K562 (cell line): ENCODE measurements at regions not wholly inside any gene's neighbourhood (a gene's known extent, or its start where the extent isn't known, plus 50 kb on each side); places are given as distances from the start of the nearest gene placed in this dataset.

Experiments
- ATAC-seq: fragments of 200-7000 bp; cut with Tn5 transposase; 3 replicates; pipeline ENCODE4 v1.9.1; 2020; ENCODE audit warnings: moderate library complexity
- BruUV-seq: library from RNA; stranded (reverse); fragments of 400-500 nt; replicated peaks from 2 replicates; lab custom pipeline; 2021; lab: Mats Ljungman, UMichigan
- CTCF ChIA-PET: fragments of 300-600 bp; formaldehyde crosslinking; extraction: SDS; loops from one replicate; lab custom pipeline; 2021; ENCODE audit warnings: low intra/inter-chr PET ratio; lab: Yijun Ruan, JAX
- POLR2A ChIA-PET: fragments of 300-600, 350-650 bp; sonication (Branson Sonifier 250); formaldehyde crosslinking; extraction: SDS; loops from one replicate; lab custom pipeline; 2021; ENCODE audit warnings: antibody characterized with exemption, inconsistent platforms; lab: Yijun Ruan, JAX
- DNase-seq, 4 experiments: peaks; one replicate each; pipeline versions ENCODE4 v3.0.0 to v3.0.0-alpha.2; 2011 to 2018; ENCODE audit warnings: low spot score in 3 of 4, mixed read lengths in 3 of 4; ENCODE audit errors: extremely low read depth in 1 of 4
- FAIRE-seq: peaks from 2 replicates; lab custom pipeline; 2011; peaks lifted over from hg19 to GRCh38; lab: Jason Lieb, UNC
- H2AFZ ChIP-seq: 2 replicates; pipeline ENCODE4 v1.6.0; 2011; ENCODE audit warnings: low read depth, low read length, control low read depth, inconsistent platforms
- H3K27ac ChIP-seq: fragments of 200-600 bp; 3 replicates; pipeline ENCODE4 v1.8.0; 2011; ENCODE audit warnings: low read depth, mild to moderate bottlenecking, control low read depth, inconsistent platforms, low read length, moderate library complexity, mixed read lengths; ENCODE audit errors: extremely low read depth
- H3K27me3 ChIP-seq, 2 experiments: fragments of 300-600 bp in 1 of 2; 2 replicates in 1 of 2; 3 replicates in 1 of 2; pipeline versions ENCODE4 v1.6.0 to v1.8.0; 2011; ENCODE audit warnings: inconsistent platforms in 2 of 2, low read length in 2 of 2, mild to moderate bottlenecking in 1 of 2, mixed read lengths in 1 of 2, moderate library complexity in 1 of 2; ENCODE audit not compliant: control insufficient read depth in 2 of 2, insufficient read depth in 2 of 2
- H3K36me3 ChIP-seq: fragments of 300-600 bp; 3 replicates; pipeline ENCODE4 v1.8.0; 2011; ENCODE audit warnings: mild to moderate bottlenecking, low read length, inconsistent platforms; ENCODE audit not compliant: control insufficient read depth, insufficient read depth
- H3K4me1 ChIP-seq, 2 experiments: fragments of 200-600 bp in 1 of 2; replicated peaks in 1 of 2; 2 replicates in 1 of 2; 3 replicates in 1 of 2; pipeline versions ENCODE4 v1.5.1 to v1.8.0; 2011; ENCODE audit warnings: inconsistent platforms in 2 of 2, low read length in 2 of 2, mild to moderate bottlenecking in 1 of 2, mixed read lengths in 1 of 2, moderate library complexity in 1 of 2; ENCODE audit not compliant: control insufficient read depth in 2 of 2, insufficient read depth in 2 of 2
- H3K4me2 ChIP-seq: 2 replicates; pipeline ENCODE4 v1.6.1; 2011; ENCODE audit warnings: low read length, control low read depth, inconsistent platforms, mixed read lengths; ENCODE audit not compliant: insufficient read depth
- H3K4me3 ChIP-seq: fragments of 200-600 bp; sonication (generic), shearing (Covaris generic); 2 replicates; pipeline ENCODE4 v1.5.1; 2016; ENCODE audit warnings: control low read depth, inconsistent platforms
- H3K79me2 ChIP-seq: fragments of 200-600 bp; 3 replicates; pipeline ENCODE4 v1.8.0; 2011; ENCODE audit warnings: low read length, inconsistent platforms; ENCODE audit not compliant: control insufficient read depth, insufficient read depth
- H3K9ac ChIP-seq, 2 experiments: 2 replicates each; pipeline versions ENCODE4 v1.6.0 to v1.6.1; 2011; ENCODE audit warnings: low read depth in 2 of 2, low read length in 2 of 2, control low read depth in 1 of 2, inconsistent platforms in 1 of 2, mild to moderate bottlenecking in 1 of 2, mixed read lengths in 1 of 2; ENCODE audit not compliant: insufficient read depth in 1 of 2
- H3K9me1 ChIP-seq: one replicate; pipeline ENCODE4 v1.6.0; 2011; ENCODE audit warnings: inconsistent platforms, mild to moderate bottlenecking, low read length, moderate library complexity; ENCODE audit not compliant: control insufficient read depth, insufficient read depth
- H3K9me3 ChIP-seq: replicated peaks from 2 replicates; pipeline ENCODE4 v1.5.1; 2011; ENCODE audit warnings: low read depth, low read length, inconsistent platforms; ENCODE audit not compliant: control insufficient read depth, insufficient read depth
- H4K20me1 ChIP-seq: replicated peaks from 2 replicates; pipeline ENCODE4 v1.6.1; 2011; ENCODE audit warnings: low read length, inconsistent platforms, mixed read lengths; ENCODE audit not compliant: control insufficient read depth, insufficient read depth
- ATF3 ChIP-seq, 2 experiments: fragments of 450-650 bp in 1 of 2; sonication (generic) in 1 of 2; formaldehyde crosslinking in 1 of 2; IDR thresholded peaks in 1 of 2; conservative IDR thresholded peaks in 1 of 2; 2 replicates each; pipeline versions ENCODE4 v1.6.1 to v1.8.1; 2016 to 2023; ENCODE audit warnings: mild to moderate bottlenecking in 2 of 2, moderate library complexity in 2 of 2, inconsistent platforms in 1 of 2, missing genetic modification reagents in 1 of 2
- FOXK2 ChIP-seq, 2 experiments: fragments of 450-650 bp; IDR thresholded peaks in 1 of 2; conservative IDR thresholded peaks in 1 of 2; 2 replicates each; pipeline ENCODE4 v1.6.1; 2016; ENCODE audit warnings: low read depth in 2 of 2, mild to moderate bottlenecking in 1 of 2
- HDAC3 ChIP-seq: fragments of 450-650 bp; IDR thresholded peaks from 2 replicates; pipeline ENCODE4 v1.6.1; 2018; ENCODE audit warnings: borderline replicate concordance, mild to moderate bottlenecking, moderate library complexity; ENCODE audit not compliant: partially characterized antibody
- HNRNPL ChIP-seq: fragments of 200-400 bp; formaldehyde crosslinking; IDR thresholded peaks from 2 replicates; pipeline ENCODE4 v1.6.1; 2017; ENCODE audit warnings: low read depth, mild to moderate bottlenecking, low read length
- POLR2H ChIP-seq: IDR thresholded peaks from 2 replicates; pipeline ENCODE4 v1.6.1; 2016; ENCODE audit warnings: missing genetic modification characterization, low read depth, mild to moderate bottlenecking, control low read depth, missing compliant biosample characterization, moderate library complexity
- SOX6 ChIP-seq: fragments of 450-650 bp; IDR thresholded peaks from 2 replicates; pipeline ENCODE4 v1.6.1; 2014; ENCODE audit warnings: mild to moderate bottlenecking
- STAG1 ChIP-seq: sonication (generic); formaldehyde crosslinking; IDR thresholded peaks from 2 replicates; pipeline ENCODE4 v1.5.0; 2020; ENCODE audit warnings: missing genetic modification reagents, borderline replicate concordance
- ZNF174 ChIP-seq: fragments of 250-450 bp; sonication (Bioruptor Pico); IDR thresholded peaks from 2 replicates; pipeline ENCODE4 v1.4.0; 2020; ENCODE audit warnings: mild to moderate bottlenecking
- ZNF395 ChIP-seq: fragments of 200-800 bp; sonication (Bioruptor generic); IDR thresholded peaks from 2 replicates; pipeline ENCODE4 v1.6.1; 2017; ENCODE audit warnings: missing genetic modification characterization, missing compliant biosample characterization
- ZNF696 ChIP-seq: fragments of 250-450 bp; sonication (Bioruptor Pico); conservative IDR thresholded peaks from 2 replicates; pipeline ENCODE4 v1.4.0; 2020; ENCODE audit warnings: mild to moderate bottlenecking, moderate library complexity
- ZNF707 ChIP-seq: fragments of 250-450 bp; sonication (Bioruptor Pico); conservative IDR thresholded peaks from 2 replicates; pipeline ENCODE4 v1.8.0; 2022; ENCODE audit warnings: inconsistent platforms, mild to moderate bottlenecking, moderate library complexity
- WGBS: fragments of 100-300 bp; shearing (Covaris generic); methylation state at CpG from one replicate; pipeline ENCODE4 v1.1.6; 2016; ENCODE audit warnings: low coverage, mixed read lengths; ENCODE audit not compliant: insufficient coverage; ENCODE audit errors: missing lambda C conversion rate; 5-methylcytosine and 5-hydroxymethylcytosine counted together
- in situ Hi-C: fragments of 300-500 bp; cut with MboI; formaldehyde crosslinking; loops from 4 replicates; pipeline ENCODE4 v1.15.0; 2018; ENCODE audit warnings: inconsistent platforms, mixed read lengths
- intact Hi-C: fragments of 100-400 bp; cut with micrococcal nuclease; formaldehyde crosslinking; loops from 2 replicates; pipeline ENCODE4 v1.14.2; 2022

GRCh38 chr20:40477805-40478204 is 211.2 kb downstream of the MAFB start (continued):
- no peak for TF ChIP-seq ATF3 (IDR thresholded peaks at IDR 0.05)
- no peak for TF ChIP-seq ATF3 (CRISPR knock-in tag; conservative IDR thresholded peaks at IDR 0.05)
- no peak for TF ChIP-seq SOX6
- TF ChIP-seq HNRNPL, result no peak
- no peak for TF ChIP-seq ZNF696

- Histone ChIP-seq H3K4me1 (no peaks in the 10 kb centered on the region), H2AFZ (no peak overlapping the region), H3K4me2 (no peak overlapping the region), H3K79me2 (no peaks in the 10 kb centered on the region), H3K4me3 (no peak overlapping the region), H3K27ac (no peak overlapping the region), H3K9me1 (no peaks in the 10 kb centered on the region), H3K9me3 (no peaks in the 10 kb centered on the region), H3K27me3 (no peaks in the 10 kb centered on the region), H3K36me3 (no peaks in the 10 kb centered on the region), H4K20me1 (no peaks in the 10 kb centered on the region), H3K9ac (no peak overlapping the region)
- DNase-seq, result no peak
- BruUV-seq, result no TSS peak
- in situ Hi-C loops, result no loop called here
- TF ChIP-seq ZNF395 (no peak), STAG1 (no peak), POLR2H (tag) (no peak), ZNF707 (CRISPR knock-in tag) (no peak), HNRNPL (no peak), ZNF174 (no peak), HDAC3 (no peak), FOXK2 (conservative IDR thresholded peaks at IDR 0.05 in 1 of 2, IDR thresholded peaks at IDR 0.05 in 1 of 2; ENCODE audit: low read depth in 2 of 2) (no peak)
- WGBS, result 3% methylated on average over 3 of the region's 3 CpGs
- ChIA-PET POLR2A (no interaction called here), CTCF (no interaction called here)
- FAIRE-seq, result no peak
- no peak for ATAC-seq
- intact Hi-C loops, result loop anchor here (10.0 kb wide), 1 partner anchor 212 kb away; no protein-coding TSS in a partner anchor
These were observed 212.6 kb downstream of the MAFB start for GRCh38 chr20:40476461-40476860.
